ENCODE measurements at regions not wholly inside any gene's neighbourhood (a gene's known extent, or its start where the extent isn't known, plus 50 kb on each side); places are given as distances from the start of the nearest gene placed in this dataset.
"Not testable (repeated sequence)": the region's sequence is repeated elsewhere in the genome, so short reads cannot be mapped to it uniquely, and the experiment has no call there.

DNA sequence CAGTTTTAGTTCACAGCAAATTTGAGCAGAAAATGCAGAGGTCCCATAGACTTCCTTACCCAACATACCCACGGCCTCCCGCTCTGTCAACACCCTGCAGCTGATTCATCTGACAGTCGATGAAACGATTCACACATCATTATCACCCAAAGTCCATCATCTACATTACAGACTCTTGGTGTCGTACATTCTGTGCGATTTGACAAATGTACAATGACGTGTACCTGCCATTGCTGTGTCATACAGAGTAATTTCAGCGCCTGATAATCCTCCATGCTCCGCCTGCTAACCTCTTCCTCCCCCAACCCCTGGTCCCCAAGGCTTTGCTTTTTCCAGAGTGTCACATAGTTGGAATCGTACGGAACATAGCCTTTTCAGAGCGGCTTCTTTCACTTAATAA, 94.7 kb upstream of the SLC25A33 start:
- TF ChIP-seq, protein P1, sequence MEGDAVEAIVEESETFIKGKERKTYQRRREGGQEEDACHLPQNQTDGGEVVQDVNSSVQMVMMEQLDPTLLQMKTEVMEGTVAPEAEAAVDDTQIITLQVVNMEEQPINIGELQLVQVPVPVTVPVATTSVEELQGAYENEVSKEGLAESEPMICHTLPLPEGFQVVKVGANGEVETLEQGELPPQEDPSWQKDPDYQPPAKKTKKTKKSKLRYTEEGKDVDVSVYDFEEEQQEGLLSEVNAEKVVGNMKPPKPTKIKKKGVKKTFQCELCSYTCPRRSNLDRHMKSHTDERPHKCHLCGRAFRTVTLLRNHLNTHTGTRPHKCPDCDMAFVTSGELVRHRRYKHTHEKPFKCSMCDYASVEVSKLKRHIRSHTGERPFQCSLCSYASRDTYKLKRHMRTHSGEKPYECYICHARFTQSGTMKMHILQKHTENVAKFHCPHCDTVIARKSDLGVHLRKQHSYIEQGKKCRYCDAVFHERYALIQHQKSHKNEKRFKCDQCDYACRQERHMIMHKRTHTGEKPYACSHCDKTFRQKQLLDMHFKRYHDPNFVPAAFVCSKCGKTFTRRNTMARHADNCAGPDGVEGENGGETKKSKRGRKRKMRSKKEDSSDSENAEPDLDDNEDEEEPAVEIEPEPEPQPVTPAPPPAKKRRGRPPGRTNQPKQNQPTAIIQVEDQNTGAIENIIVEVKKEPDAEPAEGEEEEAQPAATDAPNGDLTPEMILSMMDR (IDR thresholded peaks at IDR 0.05; ENCODE audit: poor library complexity, severe bottlenecking), result no peak
- Histone ChIP-seq H3K36me3 (ENCODE audit: low read depth) (no peaks in the 10 kb centered on the region), H3K27ac (ENCODE audit: poor library complexity, severe bottlenecking) (peak overlapping the region; percentile 51), H3K9me3 (ENCODE audit: severe bottlenecking) (no peaks in the 10 kb centered on the region), H3K27me3 (ENCODE audit: insufficient read depth, poor library complexity, severe bottlenecking) (no peaks in the 10 kb centered on the region), H3K4me1 (ENCODE audit: insufficient read depth, poor library complexity, severe bottlenecking) (peaks cover 11% of the 10 kb centered on the region), H3K4me3 (ENCODE audit: severe bottlenecking) (no peak overlapping the region)
- ATAC-seq (ENCODE audit: low read depth), result no peak
- no peak for DNase-seq (ENCODE audit: low spot score)

DNA sequence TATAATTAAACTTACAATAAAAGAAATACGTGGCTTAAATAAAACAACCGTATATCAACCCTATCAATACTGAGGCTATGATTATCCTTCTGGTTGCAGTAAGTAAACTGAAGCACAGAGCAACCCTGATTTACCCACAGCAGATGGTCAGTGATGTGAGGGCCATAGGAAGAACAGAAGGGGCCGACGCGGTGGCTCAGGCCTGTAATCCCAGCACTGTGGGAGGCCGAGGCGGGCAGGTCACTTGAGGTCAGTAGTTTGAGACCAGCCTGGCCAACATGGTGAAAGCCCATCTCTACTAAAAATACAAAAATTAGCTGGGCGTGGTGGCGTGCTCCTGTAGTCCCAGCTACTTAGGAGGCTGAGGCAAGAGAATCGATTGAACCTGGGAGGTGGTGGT, 94.2 kb upstream of the SLC25A33 start:
- H3K27me3 ChIP-seq (ENCODE audit: insufficient read depth, poor library complexity, severe bottlenecking); DNase-seq (ENCODE audit: low spot score); H3K4me3 ChIP-seq (ENCODE audit: severe bottlenecking); ATAC-seq (ENCODE audit: low read depth); H3K36me3 ChIP-seq (ENCODE audit: low read depth); H3K9me3 ChIP-seq (ENCODE audit: severe bottlenecking): not testable (repeated sequence)
- Histone ChIP-seq H3K4me1 (ENCODE audit: insufficient read depth, poor library complexity, severe bottlenecking) (peaks cover 11% of the 10 kb centered on the region), H3K27ac (ENCODE audit: poor library complexity, severe bottlenecking) (peak overlapping the region; percentile 51)

DNA sequence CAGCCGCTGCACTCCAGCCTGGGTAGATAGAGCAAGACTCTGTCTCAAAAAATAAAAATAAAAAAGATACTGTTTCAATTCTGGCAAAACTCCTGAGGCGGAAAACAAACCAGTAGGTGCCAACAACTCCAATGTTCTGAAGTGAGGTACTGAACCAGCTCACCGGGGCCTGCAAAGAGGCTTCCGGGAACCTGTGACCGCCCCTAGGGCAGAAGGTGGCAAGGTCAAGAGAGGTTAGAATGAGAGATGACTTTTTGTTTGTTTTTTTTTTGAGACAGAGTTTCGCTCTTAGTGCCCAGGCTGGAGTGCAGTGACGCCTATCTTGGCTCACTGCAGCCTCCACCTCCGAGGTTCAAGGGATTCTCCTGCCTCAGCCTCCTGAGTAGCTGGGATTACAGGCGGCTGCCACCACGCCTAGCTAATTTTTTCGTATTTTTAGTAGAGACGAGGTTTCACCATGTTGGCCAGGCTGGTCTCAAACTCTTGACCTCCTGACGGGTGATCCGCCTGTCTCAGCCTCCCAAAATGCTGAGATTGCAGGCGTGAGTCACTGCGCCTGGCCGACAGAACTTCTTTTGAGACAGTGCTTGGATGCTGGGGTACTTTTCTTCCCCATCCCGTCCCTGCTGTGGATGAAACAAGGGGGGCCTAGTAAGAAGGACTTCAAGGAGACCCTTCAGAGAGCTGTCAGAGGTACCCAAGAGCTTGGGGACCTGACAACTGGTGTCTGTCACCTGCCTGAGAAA, 91.9 kb upstream of the SLC25A33 start:
- H3K36me3 ChIP-seq (ENCODE audit: low read depth), result no peaks in the 10 kb centered on the region
- H3K27me3 ChIP-seq (ENCODE audit: insufficient read depth, poor library complexity, severe bottlenecking), result no peaks in the 10 kb centered on the region
- H3K4me1 ChIP-seq (ENCODE audit: insufficient read depth, poor library complexity, severe bottlenecking), result peaks cover 11% of the 10 kb centered on the region
- DNase-seq (ENCODE audit: low spot score), result no peak
- no peak overlapping the region for H3K27ac ChIP-seq (ENCODE audit: poor library complexity, severe bottlenecking)
- no peak overlapping the region for H3K4me3 ChIP-seq (ENCODE audit: severe bottlenecking)
- ATAC-seq (ENCODE audit: low read depth), result no peak
- no peaks in the 10 kb centered on the region for H3K9me3 ChIP-seq (ENCODE audit: severe bottlenecking)
- TF ChIP-seq, protein P1 (IDR thresholded peaks at IDR 0.05; ENCODE audit: poor library complexity, severe bottlenecking), result no peak

DNA sequence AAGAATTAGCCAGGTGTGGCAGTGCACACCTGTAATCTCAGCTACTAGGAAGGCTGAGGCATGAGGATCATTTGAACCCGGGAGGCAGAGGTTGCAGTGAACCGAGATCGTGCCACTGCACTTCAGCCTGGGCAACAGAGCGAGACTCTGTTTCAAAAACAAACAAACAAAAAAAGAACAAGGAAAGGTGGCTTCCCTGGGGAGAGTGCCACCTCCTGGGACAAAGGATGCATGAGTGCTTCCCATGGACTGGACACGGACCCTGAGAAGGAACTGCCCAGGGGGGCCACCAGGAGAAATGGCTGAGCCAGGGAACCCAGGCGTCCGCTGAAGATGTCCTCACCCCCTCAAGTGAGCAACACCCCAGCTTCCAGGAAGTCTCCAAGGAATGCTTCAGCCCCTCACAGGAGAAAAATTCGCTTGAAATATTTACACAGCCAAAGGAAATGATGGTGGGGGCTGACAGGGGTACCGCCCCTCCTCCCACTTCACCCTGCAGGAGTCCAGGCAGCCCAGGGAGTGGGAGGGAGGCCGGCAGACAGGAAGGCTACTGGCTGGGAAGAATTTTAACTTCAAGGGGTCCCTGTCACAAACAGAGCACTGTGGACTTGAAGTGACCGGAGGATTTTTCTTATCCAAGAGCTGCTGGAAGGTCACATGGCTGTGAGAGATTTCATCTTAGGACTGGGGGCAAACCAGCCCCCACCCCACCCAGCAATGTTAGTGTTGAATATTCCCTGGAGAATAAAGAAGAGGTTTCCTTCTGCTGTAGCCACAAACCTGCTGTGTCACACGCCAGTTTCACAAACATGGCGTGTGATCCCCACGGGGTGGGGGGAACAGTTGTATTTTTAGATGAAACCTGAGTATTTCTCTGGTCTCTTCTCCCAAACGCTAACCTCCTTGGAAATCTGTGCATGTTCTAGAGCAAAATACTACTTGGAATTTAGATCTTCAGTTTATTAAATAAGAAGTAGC, 90.8 kb upstream of the SLC25A33 start:
- ATAC-seq (ENCODE audit: low read depth) (no peak), DNase-seq (ENCODE audit: low spot score) (no peak)
- Histone ChIP-seq H3K4me1 (ENCODE audit: insufficient read depth, poor library complexity, severe bottlenecking) (peaks cover 11% of the 10 kb centered on the region), H3K27ac (ENCODE audit: poor library complexity, severe bottlenecking) (no peak overlapping the region), H3K9me3 (ENCODE audit: severe bottlenecking) (no peaks in the 10 kb centered on the region), H3K36me3 (ENCODE audit: low read depth) (no peaks in the 10 kb centered on the region), H3K4me3 (ENCODE audit: severe bottlenecking) (no peak overlapping the region), H3K27me3 (ENCODE audit: insufficient read depth, poor library complexity, severe bottlenecking) (no peaks in the 10 kb centered on the region)
- TF ChIP-seq, protein P1 (IDR thresholded peaks at IDR 0.05; ENCODE audit: poor library complexity, severe bottlenecking), result no peak

DNA sequence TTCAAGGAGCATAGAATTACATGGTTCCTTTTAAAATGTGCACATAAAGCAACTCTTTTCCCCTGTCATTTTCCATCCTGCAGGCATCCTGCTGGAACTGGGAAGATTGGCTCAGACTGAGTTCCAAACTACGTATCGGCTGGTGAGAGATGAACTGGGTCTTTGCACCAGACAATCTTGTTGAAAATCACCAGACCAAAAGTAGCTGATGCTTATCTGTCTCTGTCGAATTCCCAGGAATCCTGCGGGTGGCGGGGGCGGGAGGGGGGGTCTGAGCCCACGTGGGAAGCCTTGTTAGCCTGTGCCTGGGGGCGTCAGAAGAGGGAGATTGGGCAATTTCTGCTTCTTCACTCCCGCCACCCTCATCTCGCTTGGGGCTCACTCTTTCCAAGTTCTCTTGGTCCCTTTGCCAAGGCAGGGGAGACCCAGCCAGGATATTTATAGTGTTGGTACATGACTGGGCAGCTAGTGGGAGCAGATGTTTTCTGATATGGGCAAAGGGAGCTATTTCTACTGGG, 90.1 kb upstream of the SLC25A33 start:
- DNase-seq (ENCODE audit: low spot score), result no peak
- H3K36me3 ChIP-seq (ENCODE audit: low read depth), result no peaks in the 10 kb centered on the region

More for the DNA sequence above, 90.1 kb upstream of the SLC25A33 start:
- H3K9me3 ChIP-seq (ENCODE audit: severe bottlenecking), result no peaks in the 10 kb centered on the region
- peaks cover 6% of the 10 kb centered on the region for H3K4me1 ChIP-seq (ENCODE audit: insufficient read depth, poor library complexity, severe bottlenecking)
- ATAC-seq (ENCODE audit: low read depth), result no peak
- H3K27me3 ChIP-seq (ENCODE audit: insufficient read depth, poor library complexity, severe bottlenecking), result no peaks in the 10 kb centered on the region
- H3K27ac ChIP-seq (ENCODE audit: poor library complexity, severe bottlenecking), result no peak overlapping the region
- no peak overlapping the region for H3K4me3 ChIP-seq (ENCODE audit: severe bottlenecking)
- TF ChIP-seq, protein P1 (IDR thresholded peaks at IDR 0.05; ENCODE audit: poor library complexity, severe bottlenecking), result no peak
